Spleen (tissue), 7 donors: ENCODE measurements at regions not wholly inside any gene's neighbourhood (a gene's known extent, or its start where the extent isn't known, plus 50 kb on each side); places are given as distances from the start of the nearest gene placed in this dataset.

Experiments used
- CTCF ChIP-seq, 11 experiments: fragments of 200-600 bp in 7 of 11; fragments of 450-650 bp in 4 of 11; sonication (generic) in 4 of 11; IDR thresholded peaks in 8 of 11; conservative IDR thresholded peaks in 3 of 11; 1 replicate in 7 of 11; 2 replicates in 4 of 11; pipeline versions ENCODE4 v1.4.0 to v1.8.0; 2016 to 2021; ENCODE audit warnings: antibody characterized with exemption in 11 of 11, inconsistent platforms in 4 of 11, mild to moderate bottlenecking in 1 of 11
- POLR2A ChIP-seq, 3 donors: fragments of 450-650 bp; IDR thresholded peaks; one replicate each; pipeline ENCODE4 v1.5.1; 2017; ENCODE audit warnings: antibody characterized with exemption in 3 of 3, mild to moderate bottlenecking in 1 of 3
- POLR2AphosphoS5 ChIP-seq, 3 donors: sonication (generic); formaldehyde crosslinking; IDR thresholded peaks; one replicate each; pipeline ENCODE4 v1.5.1; 2017; ENCODE audit warnings: antibody characterized with exemption in 3 of 3
- donor health status: DM: no; HTN: no; CAD: no; lungs with moderate emphysema.
- donor health status: DM: no; HTN: no; CAD: no.
- donor health status: DM: no; HTN: no; CAD: no.

GRCh38 chr6:15088904-15089568 lies 156.8 kb upstream of the JARID2 start:
- no peak for TF ChIP-seq CTCF (IDR thresholded peaks at IDR 0.05 in 8 of 11, conservative IDR thresholded peaks at IDR 0.05 in 3 of 11)
- TF ChIP-seq POLR2A (IDR thresholded peaks at IDR 0.05): no peak
- no peak for TF ChIP-seq POLR2AphosphoS5 (IDR thresholded peaks at IDR 0.05)
